GM19351 (cell line): ENCODE measurements at regions not wholly inside any gene's neighbourhood (a gene's known extent, or its start where the extent isn't known, plus 50 kb on each side); places are given as distances from the start of the nearest gene placed in this dataset.
"Not testable (repeated sequence)": the region's sequence is repeated elsewhere in the genome, so short reads cannot be mapped to it uniquely, and the experiment has no call there.

Experiments used
- ATAC-seq: cut with Tn5 transposase; IDR thresholded peaks from one replicate; pipeline ENCODE4 v1.9.1; 2021; ENCODE audit warnings: mild to moderate bottlenecking, moderate library complexity; ENCODE audit not compliant: unreplicated experiment

DNA sequence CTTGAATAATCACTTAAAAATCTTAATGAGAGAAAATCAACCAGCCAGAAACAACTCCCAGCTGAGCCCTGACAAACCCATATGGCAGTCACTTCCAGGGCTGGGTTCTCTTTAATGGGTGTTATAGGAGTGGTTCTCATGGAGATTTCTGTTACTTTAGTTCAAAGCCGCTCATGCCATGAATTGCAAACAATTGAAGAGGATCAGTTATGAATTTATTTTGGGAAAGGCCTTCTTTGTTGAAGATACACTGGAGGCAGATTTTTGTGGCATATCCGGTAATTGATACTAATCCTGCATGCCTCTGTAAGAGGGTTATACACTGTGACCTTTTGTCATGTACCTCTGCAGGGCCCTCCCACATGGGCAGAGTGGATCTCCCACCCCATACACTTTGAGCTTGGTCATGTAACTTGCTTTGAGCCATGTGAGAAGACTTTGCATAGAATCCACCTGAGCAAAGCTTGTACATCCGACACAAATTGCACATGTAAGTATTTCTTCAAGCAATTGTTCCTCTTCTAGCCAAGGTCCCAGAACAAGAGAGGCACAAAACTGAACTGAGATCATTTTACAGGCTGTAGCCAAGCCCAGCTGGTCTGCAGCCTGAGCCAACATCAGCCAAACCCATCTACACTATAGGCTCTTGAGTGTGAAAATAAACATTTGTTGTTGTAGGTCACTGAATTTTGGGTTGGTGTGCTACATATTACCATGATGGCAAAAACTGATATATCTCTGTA, 492.3 kb downstream of the PREX1 start:
- no peak for ATAC-seq

DNA sequence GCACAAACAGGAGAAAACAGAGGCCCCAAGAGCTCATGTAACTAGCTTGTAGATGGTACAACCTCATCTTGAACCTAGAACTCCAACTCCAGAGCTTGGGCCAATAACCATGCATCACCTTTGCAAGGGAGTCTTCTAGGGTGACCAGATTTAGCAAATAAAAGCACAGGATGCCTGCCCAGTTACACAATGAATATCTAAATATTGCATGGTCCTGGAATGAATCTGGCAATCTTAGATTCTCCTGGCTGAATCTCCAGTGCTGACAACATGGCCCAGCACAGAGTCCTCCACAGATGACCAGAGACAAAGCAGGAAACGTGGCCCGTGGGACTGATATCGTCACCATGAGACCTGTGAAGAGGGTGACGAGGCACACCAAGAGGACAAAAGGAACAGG, 494.1 kb downstream of the PREX1 start:
- no peak for ATAC-seq

DNA sequence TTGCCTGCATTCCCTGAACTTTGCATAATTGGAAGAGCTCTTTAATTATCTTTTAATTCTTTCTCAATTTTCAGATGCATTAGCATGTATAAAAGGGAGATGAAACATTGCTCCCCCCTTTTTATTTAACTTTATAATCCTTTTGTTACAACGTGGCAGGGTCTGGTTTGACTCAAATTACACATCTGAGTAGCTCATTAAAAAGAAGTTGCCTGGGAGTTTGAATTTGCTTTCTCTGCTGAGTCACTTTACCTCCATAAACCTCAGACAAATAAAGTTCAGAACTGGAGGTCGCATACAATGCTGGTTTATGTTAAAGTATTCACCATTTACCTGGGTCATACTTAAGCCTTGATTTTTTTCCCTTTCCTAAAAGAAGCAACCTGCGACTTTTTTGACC, 495.2 kb downstream of the PREX1 start:
- ATAC-seq = no peak

GRCh38 chr20:48331518-48332286, 496.1 kb downstream of the PREX1 start:
- ATAC-seq = no peak

- ATAC-seq = no peak
Observed at GRCh38 chr20:48329676-48330664, 497.8 kb downstream of the PREX1 start.

GRCh38 chr20:48329031-48329615, 498.7 kb downstream of the PREX1 start:
- ATAC-seq = no peak

DNA sequence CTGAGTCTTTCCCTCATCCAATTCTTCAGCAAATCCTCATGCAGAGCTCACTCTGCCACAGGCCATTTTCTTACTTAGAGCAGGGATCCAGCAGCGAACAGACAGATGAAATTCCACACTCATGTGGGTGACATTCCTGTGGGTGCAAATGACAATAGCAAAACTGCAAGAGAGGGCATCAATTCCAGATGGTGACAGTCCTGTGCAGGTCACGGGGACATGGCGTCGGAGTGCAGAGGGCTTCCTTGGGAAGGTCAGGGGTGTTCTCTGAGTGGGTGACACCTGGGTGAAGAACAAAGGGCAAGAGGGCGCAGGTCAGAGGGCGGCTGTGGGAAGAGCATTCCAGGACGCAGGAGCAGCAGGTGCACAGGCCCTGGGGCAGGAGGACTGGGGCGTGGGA, 500.0 kb downstream of the PREX1 start:
- not testable (repeated sequence) for ATAC-seq

GRCh38 chr20:48326868-48327267, 500.9 kb downstream of the PREX1 start:
- no peak for ATAC-seq

- no peak for ATAC-seq
Observed at GRCh38 chr20:48326434-48326691, 501.4 kb downstream of the PREX1 start.

GRCh38 chr20:48325656-48326433, 502.0 kb downstream of the PREX1 start:
- no peak for ATAC-seq

GRCh38 chr20:48324744-48325143, 503.1 kb downstream of the PREX1 start:
- no peak for ATAC-seq

GRCh38 chr20:48321271-48321670, 506.5 kb downstream of the PREX1 start:
- no peak for ATAC-seq

- ATAC-seq = no peak
Observed at GRCh38 chr20:48319943-48320584, 507.7 kb downstream of the PREX1 start.

- no peak for ATAC-seq
Observed at GRCh38 chr20:48317578-48317977, 510.2 kb downstream of the PREX1 start.

DNA sequence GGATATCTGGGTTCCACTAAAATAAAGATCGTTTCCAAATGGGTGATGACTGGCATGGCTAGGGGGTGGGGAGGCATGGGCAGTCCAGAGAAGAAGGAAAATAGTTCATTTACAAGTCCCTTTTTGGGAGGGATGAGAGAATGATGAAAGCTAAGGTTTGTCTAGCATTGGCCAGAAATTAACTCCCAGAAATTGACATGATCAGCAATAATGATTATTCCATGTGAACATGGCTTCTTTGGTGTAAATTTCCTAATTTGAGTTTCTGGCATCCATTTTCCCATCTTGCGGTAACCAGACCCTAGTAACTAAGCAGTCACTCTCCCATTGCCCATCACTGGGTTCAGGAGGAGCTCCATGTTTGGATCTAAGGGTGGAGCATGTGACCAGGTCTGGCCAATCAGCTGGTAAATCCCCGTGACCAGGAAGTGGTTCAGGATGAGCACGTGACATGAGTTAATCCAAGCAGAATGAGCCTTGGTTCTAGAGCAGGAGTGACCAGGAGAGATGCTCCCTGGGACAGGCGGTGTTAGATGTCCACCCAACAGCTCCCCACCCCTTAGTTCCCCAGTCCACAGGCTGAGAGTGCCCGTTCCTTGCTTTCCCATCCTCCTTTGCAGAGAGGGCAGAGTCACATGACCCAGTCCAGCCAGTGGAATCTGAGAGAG, 512.7 kb downstream of the PREX1 start:
- no peak for ATAC-seq

- no peak for ATAC-seq
Observed at GRCh38 chr20:48313324-48313723, 514.5 kb downstream of the PREX1 start.

DNA sequence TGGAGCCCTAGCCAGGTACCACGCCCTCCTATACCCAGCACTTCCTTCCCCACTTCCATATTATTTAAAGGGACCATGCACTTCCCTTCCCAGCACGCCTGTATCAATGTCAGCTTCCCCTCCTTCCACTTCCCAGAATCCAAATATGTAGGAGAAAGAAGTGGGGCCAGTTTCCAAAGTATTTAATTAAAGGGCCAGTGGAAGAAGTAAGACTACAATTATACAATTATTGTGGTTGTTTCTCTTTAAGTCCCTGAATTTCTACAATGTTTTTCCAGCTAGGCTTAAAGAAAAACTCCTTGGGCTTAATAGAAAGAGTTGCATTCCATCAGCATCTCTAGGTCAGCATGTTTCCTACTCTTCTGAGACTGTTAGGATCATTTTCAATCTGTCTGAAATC, 515.8 kb downstream of the PREX1 start:
- no peak for ATAC-seq

- no peak for ATAC-seq
Observed at GRCh38 chr20:48310305-48310704, 517.5 kb downstream of the PREX1 start.

GRCh38 chr20:48309293-48309692, 518.5 kb downstream of the PREX1 start:
- no peak for ATAC-seq
